SK-N-DZ (cell line): ENCODE measurements at regions not wholly inside any gene's neighbourhood (a gene's known extent, or its start where the extent isn't known, plus 50 kb on each side); places are given as distances from the start of the nearest gene placed in this dataset.

Experiments used
- DNase-seq: peaks from one replicate; pipeline ENCODE4 v3.0.0-alpha.2; 2015; ENCODE audit warnings: low spot score

- DNase-seq: no peak
These were observed 368.4 kb upstream of the ZMIZ1 start for GRCh38 chr10:78700413-78700812.

- DNase-seq: no peak
These were observed 367.8 kb upstream of the ZMIZ1 start for GRCh38 chr10:78700816-78701520.

- no peak for DNase-seq
These were observed 366.6 kb upstream of the ZMIZ1 start for GRCh38 chr10:78702186-78702585.

- no peak for DNase-seq
These were observed 365.9 kb upstream of the ZMIZ1 start for GRCh38 chr10:78702876-78703275.

- no peak for DNase-seq
These were observed 365.2 kb upstream of the ZMIZ1 start for GRCh38 chr10:78703593-78703992.

- no peak for DNase-seq
These were observed 362.5 kb upstream of the ZMIZ1 start for GRCh38 chr10:78706256-78706655.

GRCh38 chr10:78706726-78707540, 361.8 kb upstream of the ZMIZ1 start:
- DNase-seq: no peak

- DNase-seq: no peak
These were observed 361.0 kb upstream of the ZMIZ1 start for GRCh38 chr10:78707745-78708144.

- peak; percentile 38 for DNase-seq
These were observed 356.6 kb upstream of the ZMIZ1 start for GRCh38 chr10:78712147-78712546.

GRCh38 chr10:78713659-78714058, 355.1 kb upstream of the ZMIZ1 start:
- DNase-seq: no peak

- DNase-seq: no peak
These were observed 354.5 kb upstream of the ZMIZ1 start for GRCh38 chr10:78714225-78714624.

- no peak for DNase-seq
These were observed 353.3 kb upstream of the ZMIZ1 start for GRCh38 chr10:78715435-78715834.

GRCh38 chr10:78716043-78716660, 352.6 kb upstream of the ZMIZ1 start:
- no peak for DNase-seq

GRCh38 chr10:78717200-78717599, 351.6 kb upstream of the ZMIZ1 start:
- no peak for DNase-seq

- DNase-seq: no peak
These were observed 350.7 kb upstream of the ZMIZ1 start for GRCh38 chr10:78718032-78718572.

- no peak for DNase-seq
These were observed 349.5 kb upstream of the ZMIZ1 start for GRCh38 chr10:78719276-78719675.

GRCh38 chr10:78720091-78720490, 348.7 kb upstream of the ZMIZ1 start:
- DNase-seq: no peak

- no peak for DNase-seq
These were observed 347.5 kb upstream of the ZMIZ1 start for GRCh38 chr10:78721231-78721630.

GRCh38 chr10:78724846-78725245, 343.9 kb upstream of the ZMIZ1 start:
- no peak for DNase-seq

- DNase-seq: peak; percentile 93
These were observed 342.6 kb upstream of the ZMIZ1 start for GRCh38 chr10:78726171-78726570.

- DNase-seq: no peak
These were observed 341.5 kb upstream of the ZMIZ1 start for GRCh38 chr10:78727251-78727650.

- DNase-seq: no peak
These were observed 341.0 kb upstream of the ZMIZ1 start for GRCh38 chr10:78727728-78728127.
